PFSK-1 (cell line): ENCODE measurements at regions not wholly inside any gene's neighbourhood (a gene's known extent, or its start where the extent isn't known, plus 50 kb on each side); places are given as distances from the start of the nearest gene placed in this dataset.

Source experiments
- FOXP2 ChIP-seq: optimal IDR thresholded peaks from 2 replicates; pipeline ENCODE3; 2011; ENCODE audit warnings: borderline replicate concordance, control low read depth, inconsistent platforms; ENCODE audit not compliant: insufficient read depth; ENCODE audit errors: extremely low read length, extremely low read depth
- POLR2AphosphoS5 ChIP-seq: IDR thresholded peaks from 2 replicates; pipeline ENCODE4 v1.6.1; 2012; ENCODE audit warnings: low read depth, mild to moderate bottlenecking, control low read depth, low read length, moderate library complexity
- REST ChIP-seq, 2 experiments: IDR thresholded peaks; 2 replicates each; pipeline versions ENCODE4 v1.6.1 to v1.8.0; 2011 to 2012; ENCODE audit warnings: low read depth in 2 of 2, low read length in 2 of 2, control low read depth in 1 of 2, inconsistent platforms in 1 of 2, mild to moderate bottlenecking in 1 of 2, moderate library complexity in 1 of 2; ENCODE audit not compliant: insufficient read depth in 1 of 2
- TAF1 ChIP-seq: IDR thresholded peaks from 2 replicates; pipeline ENCODE4 v1.6.1; 2012; ENCODE audit warnings: low read length, control low read depth, borderline replicate concordance; ENCODE audit not compliant: insufficient read depth

- TF ChIP-seq POLR2AphosphoS5: no peak
- no peak for TF ChIP-seq FOXP2
- no peak for TF ChIP-seq REST (IDR thresholded peaks at IDR 0.05; ENCODE audit: insufficient read depth in 1 of 2, low read depth in 2 of 2, low read length in 2 of 2)
- TF ChIP-seq TAF1: no peak
Observed at GRCh38 chr3:77859156-77859555, 819.3 kb downstream of the ROBO2 start.
